GM23248 (cell line): ENCODE measurements at regions not wholly inside any gene's neighbourhood (a gene's known extent, or its start where the extent isn't known, plus 50 kb on each side); places are given as distances from the start of the nearest gene placed in this dataset.

Experiments used
- EZH2 ChIP-seq: fragments of 200-600 bp; sonication (generic); IDR thresholded peaks from 2 replicates; pipeline ENCODE4 v1.6.1; 2018; ENCODE audit warnings: antibody characterized with exemption, mild to moderate bottlenecking; ENCODE audit not compliant: insufficient read depth, poor library complexity, severe bottlenecking
- EZH2phosphoT487 ChIP-seq: fragments of 200-600 bp; sonication (generic); IDR thresholded peaks from 2 replicates; pipeline ENCODE4 v1.6.1; 2018; ENCODE audit warnings: antibody characterized with exemption, moderate library complexity, mild to moderate bottlenecking, low read depth; ENCODE audit not compliant: insufficient read depth

DNA sequence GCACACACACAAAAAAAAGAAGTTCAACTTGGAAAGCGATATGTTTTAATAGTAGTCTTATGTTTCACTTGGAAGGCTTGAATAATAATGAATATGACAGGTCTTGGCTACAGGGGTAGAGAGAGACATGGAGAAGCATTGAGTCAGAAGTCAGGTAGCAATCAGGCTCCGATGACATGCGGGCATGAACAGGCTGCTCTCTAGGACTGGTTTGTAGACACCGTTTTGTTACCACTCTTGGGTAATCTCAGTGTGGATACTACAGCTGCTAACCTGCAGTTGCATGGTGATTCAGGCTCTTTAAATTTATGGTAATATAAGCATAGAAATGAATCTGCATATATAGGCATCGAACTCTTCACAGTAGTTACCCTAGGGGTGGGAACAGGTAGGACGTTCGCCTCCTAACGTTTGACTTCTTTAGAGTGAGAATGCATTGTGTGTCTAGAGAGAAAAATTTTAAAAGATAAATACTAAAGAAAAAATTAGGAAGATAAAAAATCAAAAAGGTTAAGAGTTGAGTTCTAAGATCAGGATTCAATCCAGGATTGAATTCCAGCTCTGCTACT lies 241.6 kb upstream of the KBTBD8 start:
- no peak for TF ChIP-seq EZH2
- no peak for TF ChIP-seq EZH2phosphoT487
